NCI-H1694 (cell line): ENCODE measurements at regions not wholly inside any gene's neighbourhood (a gene's known extent, or its start where the extent isn't known, plus 50 kb on each side); places are given as distances from the start of the nearest gene placed in this dataset.
"Not testable (repeated sequence)": the region's sequence is repeated elsewhere in the genome, so short reads cannot be mapped to it uniquely, and the experiment has no call there.

ENCODE experiments used
- DNase-seq: peaks from one replicate; lab custom pipeline; 2025; lab: John Stamatoyannopoulos, UW

GRCh38 chr7:125465527-125465926 lies 535.9 kb upstream of the POT1 start:
- DNase-seq, result no peak

- no peak for DNase-seq
Observed at GRCh38 chr7:125462615-125463014, 533.0 kb upstream of the POT1 start.

GRCh38 chr7:125459038-125459437 lies 529.4 kb upstream of the POT1 start:
- DNase-seq, result no peak

- DNase-seq, result no peak
Observed at GRCh38 chr7:125450749-125451148, 521.1 kb upstream of the POT1 start.

- no peak for DNase-seq
Observed at GRCh38 chr7:125445836-125446235, 516.2 kb upstream of the POT1 start.

GRCh38 chr7:125444864-125445263 lies 515.2 kb upstream of the POT1 start:
- no peak for DNase-seq

GRCh38 chr7:125436220-125436619 lies 506.6 kb upstream of the POT1 start:
- no peak for DNase-seq

GRCh38 chr7:125431349-125431748 lies 501.7 kb upstream of the POT1 start:
- DNase-seq, result no peak

- no peak for DNase-seq
Observed at GRCh38 chr7:125430013-125430412, 500.4 kb upstream of the POT1 start.

GRCh38 chr7:125427676-125428075 lies 498.1 kb upstream of the POT1 start:
- DNase-seq, result no peak

GRCh38 chr7:125425506-125425905 lies 495.9 kb upstream of the POT1 start:
- no peak for DNase-seq

GRCh38 chr7:125424721-125425120 lies 495.1 kb upstream of the POT1 start:
- DNase-seq, result no peak

GRCh38 chr7:125423458-125424155 lies 494.0 kb upstream of the POT1 start:
- no peak for DNase-seq

- not testable (repeated sequence) for DNase-seq
Observed at GRCh38 chr7:125421407-125421806, 491.8 kb upstream of the POT1 start.

- DNase-seq, result no peak
Observed at GRCh38 chr7:125412890-125413665, 483.5 kb upstream of the POT1 start.

- DNase-seq, result no peak
Observed at GRCh38 chr7:125409921-125410320, 480.3 kb upstream of the POT1 start.

GRCh38 chr7:125406111-125406510 lies 476.5 kb upstream of the POT1 start:
- DNase-seq, result no peak

- DNase-seq, result no peak
Observed at GRCh38 chr7:125399408-125399807, 469.8 kb upstream of the POT1 start.

GRCh38 chr7:125396466-125397151 lies 467.0 kb upstream of the POT1 start:
- DNase-seq, result no peak

GRCh38 chr7:125391921-125392320 lies 462.3 kb upstream of the POT1 start:
- no peak for DNase-seq

- no peak for DNase-seq
Observed at GRCh38 chr7:125390981-125391380, 461.4 kb upstream of the POT1 start.

- DNase-seq, result no peak
Observed at GRCh38 chr7:125386211-125386610, 456.6 kb upstream of the POT1 start.

GRCh38 chr7:125383324-125383723 lies 453.7 kb upstream of the POT1 start:
- no peak for DNase-seq
